Right renal pelvis (tissue), 4 donors: ENCODE measurements at regions not wholly inside any gene's neighbourhood (a gene's known extent, or its start where the extent isn't known, plus 50 kb on each side); places are given as distances from the start of the nearest gene placed in this dataset.
A peak's percentile ranks its signal among the peaks of the same experiment; 100 is the strongest.

ENCODE experiments used
- DNase-seq, 4 donors: peaks; one replicate each; pipeline ENCODE4 v3.0.0-alpha.2; 2013; ENCODE audit warnings: low read depth in 4 of 4, low spot score in 3 of 4, missing footprints in 1 of 4

DNA sequence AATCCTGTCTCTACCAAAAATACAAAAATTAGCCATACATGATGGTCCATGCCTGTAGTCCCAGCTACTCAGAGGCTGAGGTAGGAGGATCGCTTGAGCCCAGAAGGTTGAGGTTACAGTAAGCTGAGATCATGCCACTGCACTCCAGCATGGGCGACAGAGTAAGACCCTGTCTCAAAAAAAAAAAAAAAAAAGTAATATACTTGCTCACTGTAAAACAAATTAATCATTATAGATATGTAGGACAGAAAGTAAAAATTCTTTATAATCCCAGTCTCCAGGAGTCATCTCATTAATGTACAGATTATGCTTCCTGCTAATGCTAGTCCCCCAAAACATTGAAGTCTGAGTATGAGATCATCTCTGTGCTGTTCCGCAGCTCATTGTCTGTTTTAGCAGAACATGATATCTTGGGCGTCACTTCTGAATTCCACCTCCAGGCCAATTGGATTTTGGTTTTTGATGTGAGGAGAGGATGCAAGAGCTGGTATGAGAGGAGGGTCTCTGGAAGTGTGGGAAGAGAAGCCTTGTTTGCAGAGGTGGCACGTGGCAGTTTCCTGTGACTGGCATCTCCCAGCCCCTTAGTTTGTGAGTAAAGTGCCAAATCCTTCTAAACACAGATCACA lies 75.4 kb upstream of the NPAS1 start:
- no peak for DNase-seq

DNA sequence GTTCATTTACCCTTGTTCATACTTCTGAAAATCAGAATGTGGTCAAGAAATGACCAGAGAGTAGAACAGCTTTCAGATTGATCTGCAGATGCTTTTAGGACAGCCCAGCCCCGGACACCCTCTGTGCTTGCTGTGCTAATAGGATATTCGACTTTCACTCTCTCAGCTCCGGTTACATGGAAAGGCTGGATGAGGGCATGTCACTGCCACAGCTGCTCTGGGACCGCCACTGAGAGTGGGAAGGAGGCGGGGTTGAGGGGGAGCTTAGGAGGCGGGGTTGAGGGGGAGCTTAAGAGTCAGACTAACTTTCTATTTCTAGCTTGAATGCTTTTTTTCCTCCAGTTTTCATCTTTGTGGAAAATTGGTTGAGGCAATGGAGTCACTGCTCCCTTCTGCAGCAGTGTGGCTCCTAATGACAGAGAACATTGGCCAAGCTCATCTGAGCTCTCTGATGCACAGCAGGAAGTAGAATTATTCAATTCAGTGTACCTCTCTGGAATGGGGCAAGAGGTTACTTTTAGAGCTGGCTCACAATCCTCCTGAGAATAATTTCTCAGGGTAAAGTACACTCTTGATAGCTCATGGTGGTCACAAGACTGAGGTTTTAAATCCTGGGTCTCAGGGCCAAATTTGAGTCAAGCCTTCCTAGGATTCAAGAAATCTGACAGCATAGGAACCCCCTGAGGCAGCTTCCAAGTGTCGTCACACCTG lies 74.6 kb upstream of the NPAS1 start:
- peak; percentile 61 to 82 (median 68) for DNase-seq

DNA sequence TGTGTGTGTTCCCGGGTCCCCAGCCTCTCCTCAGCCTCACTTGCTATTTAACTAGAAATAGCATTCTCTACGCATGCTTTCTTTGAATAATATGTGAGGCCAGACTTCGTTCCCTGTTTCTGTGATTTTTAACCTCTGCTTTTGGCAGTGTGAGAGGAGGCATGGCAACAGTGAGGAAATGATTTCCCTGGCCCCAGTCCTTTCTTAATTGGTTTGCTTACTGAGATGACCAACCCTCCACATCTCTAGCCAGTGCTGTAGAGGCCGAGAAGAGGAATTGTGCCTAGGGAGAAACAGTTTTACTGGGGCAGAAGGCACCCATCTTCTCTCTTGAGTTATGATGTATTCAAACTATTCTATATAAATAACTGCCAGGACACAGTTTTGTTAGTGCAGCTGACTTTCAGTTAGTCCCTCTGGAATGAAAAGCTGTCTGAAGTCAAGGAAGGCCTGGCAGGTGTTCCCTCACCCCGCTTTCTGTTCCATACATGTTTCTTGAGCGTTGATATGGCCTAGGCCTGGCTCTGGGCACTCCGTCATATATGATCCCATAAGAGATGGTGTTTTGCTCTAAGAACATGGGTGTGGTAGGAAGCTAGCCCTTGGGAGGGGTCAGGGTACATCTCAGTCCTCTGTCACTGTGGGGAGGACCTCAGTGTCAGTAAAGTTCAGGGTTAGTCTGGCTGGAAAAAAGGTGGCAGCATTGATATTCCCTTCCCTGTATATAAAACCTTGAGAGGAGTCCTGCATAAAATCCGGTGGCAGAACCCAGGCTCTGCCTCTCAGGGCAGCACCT lies 73.7 kb upstream of the NPAS1 start:
- DNase-seq: no peak

DNA sequence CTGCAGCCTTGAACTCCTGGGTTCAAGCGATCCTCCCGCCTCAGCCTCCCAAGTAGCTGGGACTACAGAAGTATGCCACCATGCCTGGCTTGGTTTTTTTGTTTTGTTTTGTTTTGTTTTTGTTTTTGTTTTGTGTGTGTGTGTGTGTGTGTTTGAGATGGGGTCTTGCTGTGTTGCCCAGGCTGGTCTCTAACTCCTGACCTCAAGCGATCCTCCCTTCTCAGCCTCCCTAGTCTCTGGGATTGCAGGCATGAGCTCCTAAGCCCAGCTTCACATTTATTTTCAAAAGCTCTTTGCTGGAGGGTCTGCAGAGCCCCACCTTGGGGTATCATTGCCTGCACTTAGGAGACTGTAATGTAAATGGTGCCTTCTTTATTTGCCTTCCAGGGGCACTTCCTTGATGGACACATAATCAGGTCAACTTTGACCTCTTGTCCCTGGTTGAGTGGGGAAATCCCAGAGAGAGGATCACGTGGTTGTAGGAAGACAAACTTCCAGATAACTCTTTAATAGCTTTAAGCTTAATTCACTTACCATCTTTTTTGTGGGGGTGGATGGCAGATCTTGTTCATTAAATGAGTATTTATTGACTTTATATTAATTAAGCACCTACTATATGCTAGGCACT lies 72.9 kb upstream of the NPAS1 start:
- no peak for DNase-seq

DNA sequence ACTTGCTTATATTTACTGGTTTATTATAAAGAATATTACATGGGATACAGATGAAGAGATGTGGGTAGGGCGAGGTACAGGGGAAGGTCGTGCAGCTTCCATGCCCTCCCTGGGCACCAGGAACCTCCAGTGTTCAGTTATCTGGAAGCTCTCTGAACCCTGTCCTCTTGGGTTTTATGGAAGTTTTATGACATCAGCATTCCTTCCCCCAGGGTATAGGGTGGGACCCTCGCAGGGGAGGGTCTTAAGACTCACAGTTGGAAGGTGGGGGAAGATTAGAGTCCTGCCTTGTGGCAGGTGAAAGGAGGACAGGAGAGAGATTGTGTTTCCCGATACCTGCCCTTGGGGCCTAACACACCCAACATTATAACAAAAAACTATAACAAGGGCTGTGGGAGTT lies 71.8 kb upstream of the NPAS1 start:
- DNase-seq: no peak

DNA sequence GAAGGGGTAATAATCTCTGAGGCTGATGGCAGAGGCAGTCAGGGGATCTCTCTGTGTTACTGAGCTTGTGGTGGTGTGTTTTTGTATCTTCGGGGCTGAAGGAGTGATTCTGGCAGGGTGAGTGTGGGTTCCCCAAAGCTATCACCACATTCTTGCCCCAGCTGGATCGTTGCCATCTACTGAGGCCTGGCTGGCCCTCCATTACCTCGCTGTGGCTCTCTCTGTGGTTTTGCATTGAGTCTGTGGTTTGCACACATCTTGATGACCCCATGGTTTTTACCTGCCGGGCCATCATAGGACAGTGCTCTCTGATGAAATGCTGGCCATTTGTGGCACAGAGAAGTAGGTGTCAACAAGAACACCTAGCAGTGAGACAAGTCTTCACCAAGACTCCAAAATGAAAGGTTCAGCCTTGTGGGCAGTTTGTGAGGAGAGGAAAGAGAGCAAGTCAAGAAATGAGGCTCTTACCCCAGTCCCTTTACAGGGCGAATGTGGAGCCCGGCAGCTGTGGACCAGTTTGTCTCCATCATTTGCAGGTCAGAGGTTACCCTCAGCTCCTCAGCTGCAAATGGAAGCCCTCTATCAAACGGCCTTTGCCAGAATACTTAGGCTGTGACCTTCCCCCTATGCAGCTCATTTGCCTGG lies 69.0 kb upstream of the NPAS1 start:
- no peak for DNase-seq

DNA sequence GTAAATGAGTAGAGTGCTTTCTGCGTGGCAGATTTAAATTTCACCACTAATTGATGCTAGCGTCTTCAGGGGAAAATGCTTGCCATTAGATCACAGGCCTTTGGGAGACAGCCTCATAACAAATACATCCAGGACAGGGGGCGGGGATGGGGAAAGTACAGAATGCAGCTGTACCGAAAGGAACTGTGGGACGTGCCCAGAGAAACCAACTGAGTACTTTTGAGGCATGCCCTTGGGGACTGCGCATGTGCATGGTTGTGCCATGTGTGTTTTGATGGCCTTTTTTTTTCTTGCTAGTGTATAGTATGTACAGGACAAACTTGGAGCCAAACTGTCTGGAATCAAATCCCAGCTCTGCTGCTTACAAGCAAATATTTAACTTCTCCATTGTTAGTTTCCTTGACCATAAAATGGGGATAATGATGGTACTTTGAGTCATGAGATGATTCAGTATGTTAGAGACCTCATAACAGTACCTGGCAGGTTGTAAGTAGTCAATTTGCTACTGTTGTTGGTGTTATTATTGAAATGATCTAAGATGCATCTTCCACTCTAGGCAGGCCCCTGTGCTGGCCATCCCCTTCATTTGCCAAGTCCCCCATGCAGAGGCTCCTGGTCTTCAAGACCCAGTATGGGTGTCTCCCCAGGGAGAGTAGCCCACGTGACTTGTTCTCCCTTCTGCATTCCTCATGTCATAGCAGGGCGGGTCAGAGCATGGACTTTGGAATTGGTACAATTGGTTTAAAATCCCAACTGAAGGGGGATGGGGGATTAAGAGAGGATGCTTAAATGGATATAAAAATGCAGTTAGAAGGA lies 68.3 kb upstream of the NPAS1 start:
- no peak for DNase-seq

DNA sequence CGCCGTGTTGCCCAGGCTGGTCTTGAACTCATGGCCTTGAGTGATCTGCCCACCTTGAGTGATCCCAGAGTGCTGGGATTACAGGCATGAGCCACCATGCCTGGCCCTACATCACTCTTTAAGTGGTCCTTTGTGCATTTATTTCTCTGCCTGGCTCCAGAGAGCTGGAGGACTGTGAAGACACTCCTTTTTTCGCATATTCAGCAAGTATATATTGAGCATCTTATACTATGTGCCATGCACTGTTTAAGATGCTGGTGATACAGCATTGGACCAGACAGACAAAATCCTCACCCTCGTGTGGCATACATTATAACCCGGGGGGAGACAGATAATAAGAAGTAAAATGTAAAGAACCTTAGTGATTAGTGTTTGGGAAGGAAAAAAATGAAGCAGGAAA lies 66.8 kb upstream of the NPAS1 start:
- no peak for DNase-seq

DNA sequence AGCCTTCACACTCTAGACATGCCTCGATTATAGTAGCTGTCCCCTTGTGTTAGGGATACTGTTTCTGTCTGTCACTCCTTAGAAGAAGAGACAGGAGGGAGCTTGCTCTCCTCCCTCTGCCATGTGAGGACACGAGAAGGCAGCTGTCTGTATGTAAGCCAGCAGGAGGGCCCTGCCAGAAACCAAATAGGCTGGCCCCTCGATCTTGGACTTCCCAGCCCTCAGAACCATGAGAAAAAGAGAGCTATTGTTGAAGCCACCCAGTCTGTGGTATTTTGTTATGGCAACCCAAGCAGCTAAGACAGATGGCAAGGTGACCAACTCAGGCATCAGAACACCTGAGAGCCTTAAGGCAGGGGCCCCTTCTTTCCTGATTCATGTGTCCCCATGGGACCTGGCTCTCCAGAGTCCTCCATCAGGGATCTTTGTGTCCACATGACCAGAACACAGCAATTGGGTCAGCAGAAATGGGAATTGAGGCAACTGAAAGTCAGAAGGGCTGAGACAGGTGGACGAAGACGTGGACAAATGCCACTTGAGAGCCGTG lies 65.6 kb upstream of the NPAS1 start:
- no peak for DNase-seq

DNA sequence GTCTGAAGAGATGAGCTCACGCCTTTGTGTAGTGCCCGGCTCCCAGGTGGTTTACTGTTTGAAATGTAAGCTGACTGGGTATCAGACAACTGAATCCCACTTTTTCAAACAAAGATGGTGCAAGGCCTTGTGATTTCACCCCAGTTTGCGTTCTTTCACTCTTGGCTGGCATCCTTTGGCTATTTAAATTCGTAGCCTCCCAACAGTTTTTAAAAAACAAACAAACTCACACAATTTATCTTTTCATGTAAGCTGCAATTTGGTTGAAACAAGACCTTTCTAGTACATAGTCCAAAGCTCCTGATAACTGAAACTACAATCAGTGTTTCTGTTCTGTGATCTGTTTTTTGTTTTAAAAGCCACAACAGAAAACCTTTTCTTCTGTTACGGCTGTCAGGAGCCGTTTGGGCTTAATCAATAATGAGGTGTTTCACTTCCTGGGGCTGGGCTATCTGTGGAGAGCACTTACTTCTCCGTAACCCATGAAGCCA lies 65.1 kb upstream of the NPAS1 start:
- no peak for DNase-seq

DNA sequence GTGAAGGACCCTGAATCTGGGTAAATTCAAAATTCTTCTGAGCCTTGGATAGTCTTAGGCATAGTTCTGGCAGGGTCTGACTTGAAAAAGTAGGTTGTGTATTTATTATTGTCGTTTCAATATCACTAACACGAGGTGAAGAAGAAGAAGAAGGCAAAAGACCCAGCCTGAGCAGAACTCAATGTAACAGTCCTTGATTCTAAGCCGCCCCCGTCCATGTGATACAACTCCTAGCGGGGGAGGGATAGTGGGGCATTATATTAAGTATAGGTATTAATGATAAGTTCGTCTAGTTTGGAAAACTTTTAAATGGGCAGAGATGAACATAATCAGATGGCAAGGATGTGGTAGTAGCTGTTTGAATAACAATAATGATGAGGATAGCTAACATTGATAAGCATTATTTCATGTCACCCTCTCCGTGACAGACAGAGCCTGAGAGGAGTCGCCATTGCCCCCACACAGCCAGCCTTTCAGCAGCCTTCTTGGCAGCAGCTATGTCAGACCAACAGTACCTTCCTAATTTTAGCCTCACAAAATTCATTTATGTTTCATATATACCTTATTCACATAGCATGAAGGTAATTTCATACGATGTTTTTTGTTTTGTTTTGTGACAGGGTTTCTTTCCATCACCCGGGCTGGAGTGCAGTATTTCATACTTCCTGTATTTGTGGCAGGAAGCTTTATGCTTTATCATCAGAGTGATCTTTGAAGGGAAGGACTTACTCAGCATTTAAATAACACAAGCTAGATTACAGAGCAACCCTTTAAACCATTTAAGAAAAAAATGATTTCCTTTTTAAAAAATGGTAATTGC lies 64.4 kb upstream of the NPAS1 start:
- no peak for DNase-seq

DNA sequence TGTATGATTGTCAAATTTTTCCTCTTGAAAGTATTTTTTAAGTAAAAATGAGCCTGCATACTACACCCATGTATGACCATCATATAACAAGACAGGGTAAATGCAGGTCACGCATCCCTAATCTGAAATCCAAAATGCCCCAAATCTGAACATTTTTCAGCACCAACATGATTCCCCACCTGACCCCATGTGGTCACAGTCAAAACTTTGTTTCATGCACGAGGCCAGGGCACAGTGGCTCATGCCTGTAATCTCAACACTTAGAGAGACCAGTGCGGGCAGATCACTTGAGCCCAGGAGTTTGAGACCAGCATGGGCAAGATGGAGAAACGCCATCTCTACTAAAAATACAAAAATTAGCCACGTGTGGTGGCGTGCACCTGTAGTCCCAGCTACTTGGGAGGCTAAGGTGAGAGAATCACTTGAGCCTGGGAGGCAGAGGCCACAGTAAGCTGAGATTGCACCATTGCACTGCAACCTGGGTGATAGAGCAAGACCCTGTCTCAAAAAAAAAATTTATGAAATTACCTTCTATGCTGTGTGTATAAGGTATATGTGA lies 63.7 kb upstream of the NPAS1 start:
- DNase-seq: no peak

DNA sequence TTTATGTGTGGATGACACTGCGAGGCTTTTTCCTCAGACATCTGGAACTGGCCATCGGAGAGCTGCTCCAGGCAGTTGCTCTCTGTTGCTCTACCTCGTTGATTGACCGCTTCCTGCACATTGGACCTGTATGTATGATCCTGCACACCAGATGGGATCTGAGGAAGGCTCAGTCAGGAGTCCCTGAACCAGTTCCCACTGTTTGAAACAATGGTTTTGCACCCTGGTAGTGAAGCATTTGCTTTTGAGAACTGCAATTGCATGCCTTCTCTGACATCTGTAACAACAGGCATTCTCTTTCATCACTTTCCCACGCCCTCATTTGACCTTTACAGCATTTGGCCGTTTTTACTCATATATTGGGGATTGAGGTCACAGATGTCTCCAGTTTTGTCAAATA lies 61.1 kb upstream of the NPAS1 start:
- DNase-seq: no peak

DNA sequence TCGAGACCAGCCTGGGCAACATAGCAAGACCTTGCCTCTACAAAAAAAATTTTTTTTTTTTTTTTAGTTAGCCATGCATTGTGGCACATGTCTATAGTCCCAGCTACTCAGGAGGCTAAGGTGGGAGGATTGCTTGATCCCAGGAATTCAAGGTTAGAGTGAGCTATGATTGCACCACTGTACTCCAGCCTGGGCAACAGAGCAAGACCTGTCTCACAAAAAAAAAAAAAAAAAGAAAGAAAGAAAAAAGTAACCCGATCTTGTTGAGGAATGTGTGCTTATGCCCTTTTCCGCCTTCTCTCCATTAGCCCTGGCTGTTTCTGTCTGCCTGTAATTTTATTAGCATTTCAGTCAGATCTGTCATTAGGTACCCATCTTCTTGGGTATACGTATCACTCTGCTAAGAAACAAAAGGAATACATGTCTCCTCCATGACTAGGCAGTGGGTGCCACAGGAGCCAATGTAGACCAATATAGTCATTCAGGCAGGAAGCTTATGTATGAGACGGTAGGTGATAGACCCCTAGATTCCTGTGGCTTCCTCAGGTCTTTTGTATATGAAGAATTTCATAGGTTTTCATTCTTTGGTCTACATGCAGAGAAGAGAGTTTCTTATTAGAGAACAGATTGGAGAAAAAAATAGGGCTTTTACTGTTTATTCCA lies 59.6 kb upstream of the NPAS1 start:
- DNase-seq: no peak

DNA sequence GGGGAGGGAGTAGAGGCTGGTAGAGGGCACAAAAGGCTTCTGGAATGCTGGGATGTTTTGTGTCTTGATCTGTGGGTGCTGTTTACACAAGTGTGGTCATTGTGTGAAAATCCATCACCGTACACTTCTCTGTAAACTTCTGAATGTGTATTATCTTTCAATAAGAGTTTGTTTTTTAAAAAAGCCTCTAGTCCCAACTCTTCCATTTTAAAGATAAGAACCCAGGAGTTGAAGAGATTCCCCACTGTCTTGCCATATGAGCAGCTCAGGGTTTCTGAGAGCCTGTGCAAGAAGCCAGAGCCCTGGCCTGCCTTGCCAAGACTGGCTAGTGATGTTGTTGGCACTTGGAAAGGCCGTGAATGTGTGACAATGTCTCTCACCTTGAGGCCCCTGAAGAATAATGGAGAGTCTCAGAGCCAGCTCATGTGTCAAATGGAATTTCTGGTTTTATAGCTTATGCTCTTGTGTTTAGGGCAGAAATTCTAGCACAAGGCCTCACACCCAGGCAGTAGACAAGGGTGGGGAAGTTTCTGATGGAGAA lies 57.5 kb upstream of the NPAS1 start:
- no peak for DNase-seq

DNA sequence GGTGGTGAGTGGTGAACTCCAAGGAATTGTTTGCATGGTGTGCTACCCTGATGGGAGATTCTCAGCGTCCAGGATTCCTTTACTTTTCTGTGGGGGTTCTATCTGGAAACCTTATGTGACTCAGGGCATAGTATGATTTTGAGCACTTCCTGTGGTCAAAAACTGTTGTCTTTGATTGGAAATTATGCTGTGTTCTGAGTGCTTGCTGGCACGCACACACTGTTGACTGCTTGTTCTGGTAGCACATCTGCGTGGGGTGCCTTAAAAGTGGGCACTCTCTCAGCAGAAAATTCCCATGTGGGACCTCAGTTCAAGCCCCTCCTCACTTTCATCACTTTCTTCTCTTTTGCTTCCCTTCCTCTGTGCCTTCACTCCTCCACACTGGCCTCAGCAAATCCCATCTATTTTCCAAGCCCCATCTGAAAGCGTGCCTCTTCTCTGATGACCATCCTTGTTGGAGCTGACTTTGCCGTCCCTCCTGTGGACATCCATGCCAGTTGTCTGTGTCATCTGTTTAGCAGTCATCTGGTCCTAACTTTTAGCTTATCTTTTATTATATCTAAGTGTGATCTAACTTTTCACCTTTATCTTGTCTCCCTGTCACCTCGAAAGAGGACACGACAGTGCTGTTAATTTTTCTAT lies 56.4 kb upstream of the NPAS1 start:
- no peak for DNase-seq

DNA sequence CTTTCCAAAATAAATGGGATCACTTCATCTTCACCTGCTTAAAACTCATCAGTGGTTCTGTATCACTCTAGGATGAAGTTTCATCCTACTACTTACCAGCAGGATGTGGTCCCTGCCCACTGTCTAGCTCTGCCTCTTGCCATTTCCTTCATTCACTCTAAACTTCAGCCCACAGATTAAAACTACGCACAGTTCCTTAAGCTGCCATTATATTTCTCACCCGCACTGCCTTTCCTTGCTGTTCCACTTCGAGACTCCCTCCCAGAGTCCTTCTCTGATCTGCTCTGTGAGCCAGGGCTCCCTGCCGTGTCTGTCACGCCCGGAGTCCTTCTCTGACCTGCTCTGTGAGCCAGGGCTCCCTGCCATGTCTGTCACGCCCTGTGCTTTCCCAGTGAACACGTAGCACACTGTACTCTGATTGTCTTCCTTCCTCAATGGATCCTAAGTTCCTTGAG lies 52.0 kb upstream of the NPAS1 start:
- DNase-seq: no peak
